SU-DHL-6 (cell line): ENCODE measurements at regions not wholly inside any gene's neighbourhood (a gene's known extent, or its start where the extent isn't known, plus 50 kb on each side); places are given as distances from the start of the nearest gene placed in this dataset.

Experiments
- H2AFZ ChIP-seq: fragments of 200-600 bp; sonication (generic); 2 replicates; pipeline ENCODE4 v1.6.1; 2014; ENCODE audit warnings: low read depth, mild to moderate bottlenecking, moderate library complexity, mixed read lengths, antibody characterized with exemption, low read length; ENCODE audit not compliant: severe bottlenecking
- H3F3A ChIP-seq: fragments of 200-600 bp; shearing (Covaris generic); 2 replicates; pipeline ENCODE4 v1.6.0; 2016; ENCODE audit warnings: antibody characterized with exemption, mild to moderate bottlenecking; ENCODE audit not compliant: insufficient read depth
- H3K27ac ChIP-seq: fragments of 200-600 bp; sonication (generic); 2 replicates; pipeline ENCODE4 v1.5.1; 2016; ENCODE audit warnings: low read depth, mild to moderate bottlenecking, low read length, moderate library complexity, mixed read lengths
- H3K27me3 ChIP-seq: fragments of 200-600 bp; sonication (generic), shearing (Covaris generic); 2 replicates; pipeline ENCODE4 v1.6.0; 2014; ENCODE audit warnings: mild to moderate bottlenecking, low read length
- H3K36me3 ChIP-seq: fragments of 200-600 bp; sonication (generic); 2 replicates; pipeline ENCODE4 v1.6.1; 2014; ENCODE audit warnings: mild to moderate bottlenecking, low read length, mixed read lengths
- H3K4me2 ChIP-seq: fragments of 300-600, 200-600 bp; shearing (Covaris generic), sonication (generic); 2 replicates; pipeline ENCODE4 v1.6.0; 2014; ENCODE audit warnings: low read length, low read depth, mild to moderate bottlenecking; ENCODE audit not compliant: poor library complexity, severe bottlenecking
- H3K4me3 ChIP-seq: fragments of 200-600 bp; sonication (generic); 2 replicates; pipeline ENCODE4 v1.5.1; 2014; ENCODE audit warnings: antibody characterized with exemption, low read length, mild to moderate bottlenecking, mixed read lengths; ENCODE audit not compliant: insufficient read depth, poor library complexity, severe bottlenecking
- H3K79me2 ChIP-seq: fragments of 200-600 bp; sonication (generic); 2 replicates; pipeline ENCODE4 v1.6.1; 2014; ENCODE audit warnings: mild to moderate bottlenecking, low read length, moderate library complexity; ENCODE audit not compliant: insufficient read depth
- H3K9ac ChIP-seq: fragments of 200-600 bp; sonication (generic); 2 replicates; pipeline ENCODE4 v1.7.0; 2014; ENCODE audit warnings: mild to moderate bottlenecking, low read length
- H3K9me2 ChIP-seq: fragments of 200-600 bp; sonication (generic); replicated peaks from 2 replicates; pipeline ENCODE4 v1.6.1; 2014; ENCODE audit warnings: low read length; ENCODE audit not compliant: insufficient read depth
- H3K9me3 ChIP-seq: fragments of 200-600 bp; sonication (generic); 2 replicates; pipeline ENCODE4 v1.6.1; 2014; ENCODE audit warnings: low read length, mixed read lengths; ENCODE audit not compliant: insufficient read depth
- H4K20me1 ChIP-seq: fragments of 200-600 bp; sonication (generic); 2 replicates; pipeline ENCODE4 v1.6.1; 2014; ENCODE audit warnings: low read depth, mild to moderate bottlenecking, antibody characterized with exemption, low read length, moderate library complexity, mixed read lengths
- EZH2phosphoT487 ChIP-seq: fragments of 200-600 bp; sonication (generic), shearing (Covaris generic); conservative IDR thresholded peaks from 2 replicates; pipeline ENCODE4 v1.6.1; 2018; ENCODE audit warnings: mild to moderate bottlenecking, antibody characterized with exemption, low read length, moderate library complexity, mixed read lengths
- TF ChIP-seq, protein P1 (sequence below): fragments of 200-600 bp; sonication (generic); IDR thresholded peaks from one replicate; pipeline ENCODE4 v1.5.1; 2017; ENCODE audit warnings: antibody characterized with exemption, mild to moderate bottlenecking, low read length, moderate library complexity; ENCODE audit not compliant: insufficient read depth, poor library complexity, severe bottlenecking

DNA sequence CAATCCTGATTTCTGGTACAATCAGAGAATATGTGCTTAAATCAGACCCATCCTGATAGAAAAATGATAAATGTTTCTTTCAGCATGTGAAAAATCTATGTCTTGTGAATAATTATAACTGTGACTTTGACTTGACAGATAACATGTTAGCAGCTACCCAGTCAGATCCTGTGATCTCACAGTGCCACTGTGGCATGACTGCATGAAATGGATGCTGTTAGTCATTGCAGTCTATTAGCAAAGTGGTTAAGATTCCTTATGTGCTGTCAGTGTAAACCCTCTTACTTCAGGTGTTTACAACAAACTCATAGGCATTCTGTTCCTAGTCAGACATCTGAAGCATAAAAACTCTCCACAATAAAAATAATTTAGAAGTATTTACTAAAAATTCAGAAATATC lies 244.6 kb upstream of the RND3 start:
- Histone ChIP-seq H3K9me3 (no peaks in the 10 kb centered on the region), H3K79me2 (no peaks in the 10 kb centered on the region), H2AFZ (no peak overlapping the region), H3K4me3 (no peak overlapping the region), H3K27me3 (no peaks in the 10 kb centered on the region), H3K36me3 (no peaks in the 10 kb centered on the region), H3F3A (no peaks in the 10 kb centered on the region), H4K20me1 (no peaks in the 10 kb centered on the region), H3K27ac (no peak overlapping the region), H3K4me2 (no peak overlapping the region), H3K9ac (no peak overlapping the region), H3K9me2 (no peaks in the 10 kb centered on the region)
- TF ChIP-seq EZH2phosphoT487 = no peak
- TF ChIP-seq, protein P1, sequence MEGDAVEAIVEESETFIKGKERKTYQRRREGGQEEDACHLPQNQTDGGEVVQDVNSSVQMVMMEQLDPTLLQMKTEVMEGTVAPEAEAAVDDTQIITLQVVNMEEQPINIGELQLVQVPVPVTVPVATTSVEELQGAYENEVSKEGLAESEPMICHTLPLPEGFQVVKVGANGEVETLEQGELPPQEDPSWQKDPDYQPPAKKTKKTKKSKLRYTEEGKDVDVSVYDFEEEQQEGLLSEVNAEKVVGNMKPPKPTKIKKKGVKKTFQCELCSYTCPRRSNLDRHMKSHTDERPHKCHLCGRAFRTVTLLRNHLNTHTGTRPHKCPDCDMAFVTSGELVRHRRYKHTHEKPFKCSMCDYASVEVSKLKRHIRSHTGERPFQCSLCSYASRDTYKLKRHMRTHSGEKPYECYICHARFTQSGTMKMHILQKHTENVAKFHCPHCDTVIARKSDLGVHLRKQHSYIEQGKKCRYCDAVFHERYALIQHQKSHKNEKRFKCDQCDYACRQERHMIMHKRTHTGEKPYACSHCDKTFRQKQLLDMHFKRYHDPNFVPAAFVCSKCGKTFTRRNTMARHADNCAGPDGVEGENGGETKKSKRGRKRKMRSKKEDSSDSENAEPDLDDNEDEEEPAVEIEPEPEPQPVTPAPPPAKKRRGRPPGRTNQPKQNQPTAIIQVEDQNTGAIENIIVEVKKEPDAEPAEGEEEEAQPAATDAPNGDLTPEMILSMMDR = no peak

DNA sequence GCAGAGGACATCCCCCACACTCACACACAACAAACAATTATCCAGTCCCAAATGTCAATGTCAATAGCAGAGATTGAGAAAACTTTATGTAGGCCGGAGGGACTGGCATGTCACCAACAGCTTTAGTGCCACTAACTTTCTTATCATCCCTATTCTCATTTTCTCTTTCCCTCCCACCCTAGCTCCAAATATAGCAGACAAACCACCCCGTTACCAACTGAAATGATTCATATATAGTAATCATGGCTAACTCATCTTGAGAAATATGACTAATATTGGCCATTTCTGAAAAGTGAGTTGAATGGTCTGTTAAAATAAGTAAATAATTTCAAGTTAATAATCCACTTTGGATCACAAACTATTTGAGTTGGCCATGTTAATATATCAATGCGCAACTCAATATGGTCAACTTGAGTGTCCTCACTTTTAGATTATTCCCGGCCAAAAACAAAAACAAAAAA lies 242.1 kb upstream of the RND3 start:
- Histone ChIP-seq H3K9me2 (no peaks in the 10 kb centered on the region), H3F3A (no peaks in the 10 kb centered on the region), H2AFZ (no peak overlapping the region), H3K27ac (no peak overlapping the region), H3K36me3 (no peaks in the 10 kb centered on the region), H3K4me2 (no peak overlapping the region), H3K79me2 (no peaks in the 10 kb centered on the region), H3K4me3 (no peak overlapping the region), H3K9ac (no peak overlapping the region), H4K20me1 (no peaks in the 10 kb centered on the region), H3K27me3 (no peaks in the 10 kb centered on the region), H3K9me3 (no peaks in the 10 kb centered on the region)
- no peak for TF ChIP-seq EZH2phosphoT487
- TF ChIP-seq, protein P1 = no peak

DNA sequence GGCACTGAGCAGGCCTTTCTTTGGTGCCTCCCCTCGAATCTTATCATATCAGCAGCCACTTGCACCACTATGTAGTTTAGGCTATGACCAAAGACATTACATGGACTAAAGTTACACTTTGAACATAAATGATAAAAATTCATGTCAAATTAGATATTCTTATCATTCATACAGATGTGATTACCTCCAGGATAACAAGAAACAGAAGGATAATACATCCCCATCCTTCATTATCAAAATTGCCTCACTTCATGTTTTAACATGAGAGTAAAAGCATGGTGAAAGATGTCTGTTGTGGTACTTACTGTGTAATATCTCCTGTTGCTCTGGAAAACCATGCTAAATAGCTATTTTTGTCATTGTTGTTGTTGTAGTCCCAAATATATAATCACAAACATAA lies 230.8 kb upstream of the RND3 start:
- TF ChIP-seq EZH2phosphoT487 = no peak
- TF ChIP-seq, protein P1 = no peak
- Histone ChIP-seq H3K4me2 (no peak overlapping the region), H3K36me3 (no peaks in the 10 kb centered on the region), H3K27me3 (no peaks in the 10 kb centered on the region), H3K4me3 (no peak overlapping the region), H3K9ac (no peak overlapping the region), H3F3A (no peaks in the 10 kb centered on the region), H3K79me2 (no peaks in the 10 kb centered on the region), H3K27ac (no peak overlapping the region), H3K9me3 (no peaks in the 10 kb centered on the region), H4K20me1 (no peaks in the 10 kb centered on the region), H3K9me2 (0 out of 2 replicates have a peak, but pooled peaks cover 3% of the 10 kb centered on the region), H2AFZ (no peak overlapping the region)

DNA sequence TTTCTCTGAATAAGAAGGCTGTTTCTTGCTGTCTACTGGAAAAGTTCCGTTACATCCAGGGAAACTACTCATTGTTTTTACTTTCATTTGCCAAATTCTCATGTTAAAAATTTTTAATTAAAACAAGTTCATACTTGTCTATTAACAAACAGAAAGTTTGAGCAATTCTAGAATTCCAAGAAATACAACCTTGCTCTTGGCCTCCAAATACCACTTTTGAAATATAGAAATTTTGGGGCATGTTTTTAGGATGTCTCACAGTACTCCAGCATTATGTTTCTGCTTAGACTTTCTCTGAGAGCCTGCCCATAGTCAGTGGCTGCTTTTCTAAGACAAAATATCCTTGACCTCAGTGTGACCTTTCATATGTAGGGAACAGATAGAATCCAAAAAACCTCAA lies 228.7 kb upstream of the RND3 start:
- Histone ChIP-seq H2AFZ (no peak overlapping the region), H3K27me3 (no peaks in the 10 kb centered on the region), H3K4me3 (no peak overlapping the region), H3K4me2 (no peak overlapping the region), H4K20me1 (no peaks in the 10 kb centered on the region), H3K9ac (no peak overlapping the region), H3K36me3 (no peaks in the 10 kb centered on the region), H3F3A (no peaks in the 10 kb centered on the region), H3K9me2 (0 out of 2 replicates have a peak, but pooled peaks cover 3% of the 10 kb centered on the region), H3K79me2 (no peaks in the 10 kb centered on the region), H3K27ac (no peak overlapping the region), H3K9me3 (no peaks in the 10 kb centered on the region)
- TF ChIP-seq EZH2phosphoT487 = no peak
- TF ChIP-seq, protein P1 = no peak
